NCI-H748 (cell line): ENCODE measurements at regions not wholly inside any gene's neighbourhood (a gene's known extent, or its start where the extent isn't known, plus 50 kb on each side); places are given as distances from the start of the nearest gene placed in this dataset.
A peak's percentile ranks its signal among the peaks of the same experiment; 100 is the strongest.
"Not testable (repeated sequence)": the region's sequence is repeated elsewhere in the genome, so short reads cannot be mapped to it uniquely, and the experiment has no call there.

ENCODE experiments used
- DNase-seq: peaks from one replicate; lab custom pipeline; 2025; ENCODE audit not compliant: unreplicated experiment; lab: John Stamatoyannopoulos, UW

GRCh38 chr10:25851548-25851947 lies 82.5 kb upstream of the MYO3A start:
- DNase-seq = no peak

GRCh38 chr10:25852364-25852941 lies 81.6 kb upstream of the MYO3A start:
- peak; percentile 51 for DNase-seq

GRCh38 chr10:25858076-25858475 lies 76.0 kb upstream of the MYO3A start:
- DNase-seq = no peak

- no peak for DNase-seq
Measured at GRCh38 chr10:25865267-25865666, 68.8 kb upstream of the MYO3A start.

- no peak for DNase-seq
Measured at GRCh38 chr10:25867321-25867720, 66.7 kb upstream of the MYO3A start.

GRCh38 chr10:25869067-25869591 lies 64.9 kb upstream of the MYO3A start:
- DNase-seq = peak; percentile 24

GRCh38 chr10:25869609-25870008 lies 64.4 kb upstream of the MYO3A start:
- DNase-seq = no peak

- DNase-seq = not testable (repeated sequence)
Measured at GRCh38 chr10:25874402-25874801, 59.6 kb upstream of the MYO3A start.

- DNase-seq = peak; percentile 85
Measured at GRCh38 chr10:25875556-25876165, 58.4 kb upstream of the MYO3A start.

GRCh38 chr10:25877296-25877695 lies 56.7 kb upstream of the MYO3A start:
- no peak for DNase-seq
